Cardiac muscle cell (in vitro differentiated cells and primary cell): ENCODE measurements at regions not wholly inside any gene's neighbourhood (a gene's known extent, or its start where the extent isn't known, plus 50 kb on each side); places are given as distances from the start of the nearest gene placed in this dataset.

ENCODE experiments used
- DNase-seq, 2 donors: peaks; one replicate each; pipeline versions ENCODE4 v3.0.0 to v3.0.0-alpha.2; 2010 to 2017; ENCODE audit warnings: low read depth in 1 of 2, low spot score in 1 of 2
- H3K27ac ChIP-seq: fragments of 200-600 bp; sonication (generic); 2 replicates; pipeline ENCODE4 v1.5.1; 2016
- H3K27me3 ChIP-seq: fragments of 200-600 bp; sonication (generic); 2 replicates; pipeline ENCODE4 v1.6.0; 2016; ENCODE audit warnings: control low read depth
- H3K36me3 ChIP-seq: fragments of 200-600 bp; sonication (generic); 2 replicates; pipeline ENCODE4 v1.5.1; 2016; ENCODE audit warnings: control low read depth
- H3K4me1 ChIP-seq: fragments of 200-600 bp; sonication (generic); 2 replicates; pipeline ENCODE4 v1.8.1; 2017; ENCODE audit warnings: low read depth, mild to moderate bottlenecking, mixed run types
- H3K4me3 ChIP-seq: fragments of 200-600 bp; sonication (generic); 2 replicates; pipeline ENCODE4 v1.5.1; 2016; ENCODE audit warnings: mild to moderate bottlenecking
- H3K9me3 ChIP-seq: fragments of 200-600 bp; sonication (generic); 2 replicates; pipeline ENCODE4 v1.5.1; 2017; ENCODE audit warnings: low read depth, mild to moderate bottlenecking, control low read depth
- CTCF ChIP-seq: IDR thresholded peaks from 2 replicates; pipeline ENCODE4 v1.5.1; 2012; ENCODE audit warnings: low read depth, mild to moderate bottlenecking, low read length

- Histone ChIP-seq H3K9me3 (no peaks in the 10 kb centered on the region), H3K36me3 (no peaks in the 10 kb centered on the region), H3K4me1 (no peaks in the 10 kb centered on the region), H3K4me3 (no peak overlapping the region), H3K27me3 (peaks cover 47% of the 10 kb centered on the region), H3K27ac (no peak overlapping the region)
- DNase-seq = no peak
- no peak for TF ChIP-seq CTCF
Observed at GRCh38 chr5:135107986-135108385, 74.0 kb upstream of the PITX1 start.

- no peaks in the 10 kb centered on the region for H3K9me3 ChIP-seq
- no peak for TF ChIP-seq CTCF
- no peaks in the 10 kb centered on the region for H3K4me1 ChIP-seq
- no peak overlapping the region for H3K27ac ChIP-seq
- H3K36me3 ChIP-seq = no peaks in the 10 kb centered on the region
- H3K27me3 ChIP-seq = peaks cover 45% of the 10 kb centered on the region
- no peak overlapping the region for H3K4me3 ChIP-seq
- no peak for DNase-seq
Observed at GRCh38 chr5:135106610-135107471, 72.8 kb upstream of the PITX1 start.

- H3K9me3 ChIP-seq = no peaks in the 10 kb centered on the region
- H3K4me3 ChIP-seq = no peak overlapping the region
- DNase-seq = no peak
- H3K27ac ChIP-seq = no peak overlapping the region
- peaks cover 45% of the 10 kb centered on the region for H3K27me3 ChIP-seq
- TF ChIP-seq CTCF = no peak
- H3K36me3 ChIP-seq = no peaks in the 10 kb centered on the region
- H3K4me1 ChIP-seq = no peaks in the 10 kb centered on the region
Observed at GRCh38 chr5:135106136-135106535, 72.1 kb upstream of the PITX1 start.

- Histone ChIP-seq H3K27ac (no peak overlapping the region), H3K27me3 (peaks cover 44% of the 10 kb centered on the region), H3K36me3 (no peaks in the 10 kb centered on the region), H3K9me3 (no peaks in the 10 kb centered on the region), H3K4me3 (no peak overlapping the region), H3K4me1 (no peaks in the 10 kb centered on the region)
- no peak for DNase-seq
- TF ChIP-seq CTCF = no peak
Observed at GRCh38 chr5:135105105-135105484, 71.1 kb upstream of the PITX1 start.

- Histone ChIP-seq H3K4me1 (no peaks in the 10 kb centered on the region), H3K9me3 (no peaks in the 10 kb centered on the region), H3K27ac (no peak overlapping the region), H3K4me3 (no peak overlapping the region), H3K27me3 (peaks cover 41% of the 10 kb centered on the region), H3K36me3 (no peaks in the 10 kb centered on the region)
- no peak for DNase-seq
- no peak for TF ChIP-seq CTCF
Observed at GRCh38 chr5:135103575-135103853, 69.5 kb upstream of the PITX1 start.
